ENCODE measurements at regions not wholly inside any gene's neighbourhood (a gene's known extent, or its start where the extent isn't known, plus 50 kb on each side); places are given as distances from the start of the nearest gene placed in this dataset.

DNA sequence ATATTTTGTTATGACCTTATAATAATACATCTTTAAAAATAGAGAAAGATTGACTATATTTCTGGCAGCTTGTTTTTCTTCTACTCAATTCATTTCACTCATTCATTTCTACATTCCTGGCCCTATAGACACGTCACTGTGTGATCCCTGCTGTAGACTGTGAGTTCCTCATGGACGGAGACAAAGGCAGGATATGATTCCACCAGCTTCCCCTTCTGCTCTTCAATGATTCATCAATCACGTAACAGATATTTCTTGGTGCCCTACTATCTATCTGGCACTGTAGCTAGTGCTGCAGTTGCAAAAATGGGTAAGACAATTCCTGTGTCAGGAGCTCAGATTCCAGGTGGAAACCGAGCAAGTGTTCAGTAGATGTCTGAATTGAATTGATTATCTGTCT is 415.0 kb downstream of the SFMBT2 start (continued):
- TF ChIP-seq CBX3 (IDR thresholded peaks at IDR 0.05; ENCODE audit: low read depth) (no peak), SIN3A (IDR thresholded peaks at IDR 0.05; ENCODE audit: low read depth) (no peak), ZNF274 (IDR thresholded peaks at IDR 0.05; ENCODE audit: low read depth, low read length) (no peak), TCF7L2 (IDR thresholded peaks at IDR 0.05; ENCODE audit: borderline replicate concordance, extremely low read depth, insufficient read depth, insufficient read length) (no peak)
- TF ChIP-seq, protein P1, sequence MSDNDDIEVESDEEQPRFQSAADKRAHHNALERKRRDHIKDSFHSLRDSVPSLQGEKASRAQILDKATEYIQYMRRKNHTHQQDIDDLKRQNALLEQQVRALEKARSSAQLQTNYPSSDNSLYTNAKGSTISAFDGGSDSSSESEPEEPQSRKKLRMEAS (IDR thresholded peaks at IDR 0.05) = no peak

DNA sequence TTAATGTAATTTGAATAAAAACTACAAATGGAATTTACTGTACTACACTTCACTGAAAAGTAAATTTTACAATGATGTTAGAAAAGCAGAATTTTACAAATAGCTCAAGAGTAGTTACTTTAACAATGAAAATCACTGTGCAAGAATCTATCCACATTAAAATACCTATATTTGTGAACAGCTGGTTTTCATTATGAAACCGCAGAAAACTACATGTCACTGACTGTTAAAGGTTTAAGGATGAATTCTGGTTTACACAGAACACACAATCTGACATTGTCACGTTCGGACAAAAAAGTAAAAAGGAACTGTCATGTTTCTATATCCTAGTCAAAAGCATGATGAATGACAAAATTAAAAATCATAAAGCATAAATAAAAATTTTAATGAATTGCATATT is 415.3 kb upstream of the PRKCQ start:
- H4K20me1 ChIP-seq (ENCODE audit: insufficient read depth) = no peaks in the 10 kb centered on the region
- H3K79me2 ChIP-seq (ENCODE audit: insufficient read depth, low read length) = no peaks in the 10 kb centered on the region
- no peak for DNase-seq (ENCODE audit: low read depth, low spot score)
- H3K4me3 ChIP-seq (replicated peaks in 1 of 2; ENCODE audit: low read depth in 1 of 2, low read length in 2 of 2) = no peak overlapping the region
- intact Hi-C loops (cut with micrococcal nuclease) = no loop called here
- no peaks in the 10 kb centered on the region for H3K9me2 ChIP-seq (ENCODE audit: insufficient read depth)
- H3K9me3 ChIP-seq (ENCODE audit: control insufficient read depth in 1 of 2, insufficient read depth in 1 of 2, low read depth in 1 of 2, low read length in 2 of 2) = no peaks in the 10 kb centered on the region
- peaks cover 3% of the 10 kb centered on the region; the same call in 1 of the 2 replicates for H3K27me3 ChIP-seq (ENCODE audit: insufficient read depth, low read length)
- no peaks in the 10 kb centered on the region for H3K36me3 ChIP-seq (ENCODE audit: control insufficient read depth in 1 of 2, insufficient read depth in 2 of 2, low read length in 2 of 2)
- no peak overlapping the region for H2AFZ ChIP-seq (ENCODE audit: low read depth, low read length, poor library complexity, severe bottlenecking)
- BruUV-seq (replicated peaks) = no TSS peak
- H3K4me1 ChIP-seq (ENCODE audit: control insufficient read depth in 1 of 2, insufficient read depth in 2 of 2, low read length in 2 of 2) = no peaks in the 10 kb centered on the region
- H3K9ac ChIP-seq (ENCODE audit: low read length) = no peak overlapping the region
- ChIA-PET RAD21 (ENCODE audit: low non-redundant PET in 1 of 2, low total read pairs in 2 of 2, uncharacterized antibody in 2 of 2, unreplicated experiment in 2 of 2) (no interaction called here), CTCF (interaction anchor here (0.7 kb wide), 1 partner anchor 711 kb away, joined by 3 read pairs; no protein-coding TSS in a partner anchor), POLR2A (no interaction called here)
- ATAC-seq = no peak
- TF ChIP-seq JUND (IDR thresholded peaks at IDR 0.05) (no peak), SIN3A (IDR thresholded peaks at IDR 0.05; ENCODE audit: low read depth) (no peak), EGR1 (IDR thresholded peaks at IDR 0.05; ENCODE audit: low read depth) (no peak), POLR2A (IDR thresholded peaks at IDR 0.05; ENCODE audit: borderline replicate concordance, extremely low read depth, insufficient read depth, insufficient read length) (no peak), CEBPB (IDR thresholded peaks at IDR 0.05; ENCODE audit: low read depth) (no peak), SP1 (IDR thresholded peaks at IDR 0.05; ENCODE audit: low read depth) (no peak), TCF7L2 (IDR thresholded peaks at IDR 0.05; ENCODE audit: borderline replicate concordance, extremely low read depth, insufficient read depth, insufficient read length) (no peak), ZFX (IDR thresholded peaks at IDR 0.05) (no peak)
- TF ChIP-seq, protein P2, sequence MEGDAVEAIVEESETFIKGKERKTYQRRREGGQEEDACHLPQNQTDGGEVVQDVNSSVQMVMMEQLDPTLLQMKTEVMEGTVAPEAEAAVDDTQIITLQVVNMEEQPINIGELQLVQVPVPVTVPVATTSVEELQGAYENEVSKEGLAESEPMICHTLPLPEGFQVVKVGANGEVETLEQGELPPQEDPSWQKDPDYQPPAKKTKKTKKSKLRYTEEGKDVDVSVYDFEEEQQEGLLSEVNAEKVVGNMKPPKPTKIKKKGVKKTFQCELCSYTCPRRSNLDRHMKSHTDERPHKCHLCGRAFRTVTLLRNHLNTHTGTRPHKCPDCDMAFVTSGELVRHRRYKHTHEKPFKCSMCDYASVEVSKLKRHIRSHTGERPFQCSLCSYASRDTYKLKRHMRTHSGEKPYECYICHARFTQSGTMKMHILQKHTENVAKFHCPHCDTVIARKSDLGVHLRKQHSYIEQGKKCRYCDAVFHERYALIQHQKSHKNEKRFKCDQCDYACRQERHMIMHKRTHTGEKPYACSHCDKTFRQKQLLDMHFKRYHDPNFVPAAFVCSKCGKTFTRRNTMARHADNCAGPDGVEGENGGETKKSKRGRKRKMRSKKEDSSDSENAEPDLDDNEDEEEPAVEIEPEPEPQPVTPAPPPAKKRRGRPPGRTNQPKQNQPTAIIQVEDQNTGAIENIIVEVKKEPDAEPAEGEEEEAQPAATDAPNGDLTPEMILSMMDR (IDR thresholded peaks at IDR 0.05 in 2 of 3, conservative IDR thresholded peaks at IDR 0.05 in 1 of 3; ENCODE audit: borderline replicate concordance in 1 of 3, insufficient read depth in 1 of 3, low read depth in 2 of 3, low read length in 2 of 3) = no peak
- TF ChIP-seq, protein P1 (IDR thresholded peaks at IDR 0.05) = no peak
- H3K27ac ChIP-seq (ENCODE audit: low read depth, low read length) = no peak overlapping the region
- no peak overlapping the region for H3K4me2 ChIP-seq (ENCODE audit: low read length)

All from HCT116 (cell line).